ENCODE measurements at regions not wholly inside any gene's neighbourhood (a gene's known extent, or its start where the extent isn't known, plus 50 kb on each side); places are given as distances from the start of the nearest gene placed in this dataset.

DNA sequence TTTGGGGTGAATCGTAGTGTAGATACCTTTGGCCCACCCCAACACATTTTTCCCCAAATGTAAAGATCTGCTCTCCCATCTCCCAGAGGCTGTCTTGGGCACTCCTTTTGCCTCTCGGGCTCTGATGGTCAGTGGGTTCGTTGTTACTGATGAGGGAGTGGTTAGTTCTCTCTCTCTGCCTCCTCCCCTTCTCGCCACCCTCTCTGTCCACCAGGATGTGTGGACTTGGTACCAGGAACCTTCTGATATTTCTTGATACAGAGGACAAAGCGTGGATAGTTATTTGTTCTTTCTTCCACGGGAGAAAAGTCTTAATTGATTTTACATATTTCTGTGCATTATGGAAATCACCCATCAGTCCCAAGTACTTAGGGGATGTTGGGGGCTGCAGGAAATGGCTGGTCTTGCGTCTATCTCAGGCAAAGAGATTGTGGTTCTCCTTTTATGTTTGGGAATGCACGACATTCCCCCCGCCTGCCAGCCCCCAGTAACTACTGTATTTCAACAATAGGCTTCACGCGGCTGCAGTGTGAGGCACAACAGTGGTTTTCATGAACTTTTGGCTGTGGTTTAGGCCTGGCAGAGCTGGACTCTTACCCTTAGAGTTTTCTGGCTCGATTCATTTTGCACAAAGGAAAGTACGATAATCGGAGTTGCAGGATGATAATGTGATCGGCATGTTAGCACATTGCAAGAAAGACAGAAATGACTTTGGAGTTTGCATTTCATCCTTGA is 79.0 kb upstream of the ZNF536 start:
- no peak for DNase-seq (ENCODE audit: low read depth)

DNA sequence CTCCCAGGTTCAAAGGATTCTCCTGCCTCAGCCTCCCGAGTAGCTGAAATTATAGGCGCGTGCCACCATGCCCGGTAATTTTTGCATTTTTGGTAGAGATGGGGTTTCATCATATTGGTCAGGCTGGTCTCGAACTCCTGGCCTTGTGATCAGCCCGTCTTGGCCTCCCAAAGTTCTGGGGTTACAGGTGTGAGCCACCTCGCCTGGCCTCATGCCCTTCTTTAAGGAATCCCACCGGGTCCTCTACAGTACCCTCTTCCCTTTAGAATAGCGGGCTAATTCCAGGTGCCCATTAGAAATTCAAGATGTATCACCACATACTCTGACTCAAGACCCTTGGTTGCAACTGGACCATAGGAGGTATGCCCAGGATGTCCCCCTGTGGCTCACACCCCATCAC is 74.2 kb upstream of the ZNF536 start:
- DNase-seq (ENCODE audit: low read depth): no peak

DNA sequence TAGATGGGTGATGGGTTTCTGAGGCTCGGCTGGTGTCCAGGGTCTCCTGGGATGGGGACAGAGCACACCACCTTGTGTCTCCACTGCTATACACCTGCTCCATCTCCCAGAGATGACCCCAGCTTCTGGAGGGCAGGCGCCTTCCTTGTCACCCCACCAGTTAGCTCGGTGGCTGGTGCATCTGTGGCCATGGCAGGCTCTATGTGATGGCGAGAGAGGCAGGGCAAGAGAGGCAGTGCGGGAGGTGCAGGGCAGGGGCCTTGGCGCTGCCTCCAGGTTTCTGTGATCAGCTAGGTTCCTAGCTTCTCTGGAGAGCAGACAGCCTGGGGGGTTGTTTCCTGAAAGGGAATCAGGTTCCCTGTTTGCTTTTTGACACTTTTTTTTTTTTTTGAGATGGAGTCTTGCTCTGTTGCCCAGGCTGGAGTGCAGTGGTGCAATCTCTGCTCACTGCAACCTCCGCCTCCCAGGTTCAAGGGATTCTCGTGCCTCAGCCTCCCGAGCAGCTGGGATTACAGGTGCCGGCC is 69.0 kb upstream of the ZNF536 start:
- DNase-seq (ENCODE audit: low read depth): no peak

DNA sequence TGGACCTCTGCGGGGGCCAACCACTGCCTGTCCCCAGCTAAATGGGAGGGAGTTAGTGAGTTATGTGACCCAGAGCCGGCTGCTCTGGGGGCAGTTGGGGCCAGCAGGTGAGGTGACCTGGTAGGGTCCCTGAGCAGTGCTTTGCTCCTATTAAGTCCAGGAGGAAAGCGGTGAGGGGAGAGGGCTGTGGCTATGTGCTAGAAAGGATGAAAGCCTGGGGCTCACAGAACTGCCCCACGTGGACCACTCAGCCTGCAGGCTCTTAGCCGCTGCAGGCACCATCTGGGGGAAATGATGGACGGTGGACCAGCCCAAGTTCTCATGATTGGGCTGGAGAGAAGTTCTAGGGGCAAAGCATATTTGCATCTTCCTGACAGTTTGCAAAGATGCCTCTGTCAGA is 67.6 kb upstream of the ZNF536 start:
- no peak for DNase-seq (ENCODE audit: low read depth)

DNA sequence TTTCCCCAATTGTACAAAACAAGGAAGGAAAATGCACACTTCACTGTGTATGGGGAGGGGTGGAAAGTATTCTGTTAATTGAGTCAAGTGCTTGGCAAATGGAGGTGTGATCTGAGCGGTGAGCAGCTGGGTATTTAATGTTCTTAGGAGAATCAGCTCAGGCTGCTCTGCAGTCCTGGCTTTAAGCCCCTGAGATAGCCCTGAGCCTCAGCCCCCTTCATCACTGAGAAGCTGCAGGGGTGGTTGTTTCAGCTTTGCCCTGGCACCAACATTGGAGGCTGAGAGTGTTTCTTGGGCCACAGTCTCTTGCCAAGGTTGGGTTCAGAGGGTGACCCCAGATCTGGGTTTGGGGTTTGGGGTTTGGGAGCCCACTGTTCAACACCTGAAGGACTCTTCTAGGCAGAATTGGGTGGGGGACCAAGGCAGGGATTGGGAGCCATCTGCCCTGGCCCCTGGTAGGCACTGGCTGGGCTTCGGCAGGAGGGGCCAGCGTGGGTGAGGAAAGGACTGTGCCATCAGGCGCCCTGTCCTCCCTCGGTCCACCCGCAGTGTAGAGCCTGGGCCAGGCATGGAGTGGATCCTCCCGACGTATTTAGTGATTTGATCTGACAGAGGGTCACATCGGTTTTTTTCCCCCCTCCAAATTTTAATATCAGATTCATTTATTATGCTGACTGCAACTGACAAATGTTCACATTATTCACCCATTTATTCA is 66.7 kb upstream of the ZNF536 start:
- no peak for DNase-seq (ENCODE audit: low read depth)

DNA sequence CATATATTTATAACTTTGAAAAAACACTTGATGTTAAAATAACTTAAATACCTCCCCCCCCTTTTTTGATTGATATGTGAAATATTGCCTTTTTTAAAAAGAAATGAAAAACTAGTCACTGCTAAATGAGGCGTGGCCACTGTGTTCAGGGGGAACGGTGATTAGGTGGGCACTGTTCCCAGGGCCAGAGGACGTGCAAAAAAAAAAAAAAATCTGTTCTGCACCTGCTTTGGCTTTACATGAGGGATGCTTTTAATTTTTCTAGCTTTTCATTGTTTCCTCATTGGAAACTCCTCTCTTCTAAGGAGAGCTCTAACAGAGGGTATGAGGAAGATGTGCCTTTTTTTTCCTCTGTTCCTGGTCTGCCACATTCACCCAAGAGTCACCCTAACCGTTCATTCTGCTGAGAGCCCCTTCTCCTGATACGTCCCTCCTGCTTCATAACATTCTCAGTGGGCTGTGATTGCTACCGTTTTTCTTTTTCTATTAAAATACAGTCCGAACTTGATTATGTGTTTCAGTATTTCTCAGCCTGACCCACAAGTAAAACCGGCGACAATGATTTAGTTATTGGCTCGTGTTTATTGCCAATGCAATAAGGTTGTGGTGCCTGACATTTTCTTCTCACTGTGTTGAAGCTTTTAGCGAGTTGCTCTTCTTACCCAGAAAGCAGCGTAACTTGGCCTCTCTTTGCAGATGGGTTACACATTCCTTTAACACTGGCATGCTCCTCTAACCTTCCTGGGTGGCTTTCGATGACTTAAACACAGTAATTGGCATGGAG is 64.8 kb upstream of the ZNF536 start:
- no peak for DNase-seq (ENCODE audit: low read depth)

DNA sequence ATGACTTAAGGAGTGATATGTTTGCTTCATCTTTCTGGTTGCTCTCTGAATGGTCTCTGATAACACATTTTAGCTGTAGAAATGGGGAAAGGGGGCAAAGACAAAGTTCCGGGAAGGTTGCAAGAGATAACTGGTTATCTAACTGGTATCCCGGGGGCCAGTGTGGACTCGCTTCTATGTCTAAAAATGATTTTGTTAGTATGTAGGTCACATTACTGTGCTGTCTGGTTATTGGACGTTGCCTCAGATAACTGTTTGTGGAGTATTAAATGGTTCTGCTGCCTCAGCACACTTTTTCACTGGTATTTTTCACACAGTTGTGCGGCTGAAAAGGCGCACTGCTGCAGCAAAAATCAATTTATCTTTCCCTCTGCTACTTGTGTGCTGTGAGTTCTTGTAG is 63.0 kb upstream of the ZNF536 start:
- DNase-seq (ENCODE audit: low read depth): no peak

DNA sequence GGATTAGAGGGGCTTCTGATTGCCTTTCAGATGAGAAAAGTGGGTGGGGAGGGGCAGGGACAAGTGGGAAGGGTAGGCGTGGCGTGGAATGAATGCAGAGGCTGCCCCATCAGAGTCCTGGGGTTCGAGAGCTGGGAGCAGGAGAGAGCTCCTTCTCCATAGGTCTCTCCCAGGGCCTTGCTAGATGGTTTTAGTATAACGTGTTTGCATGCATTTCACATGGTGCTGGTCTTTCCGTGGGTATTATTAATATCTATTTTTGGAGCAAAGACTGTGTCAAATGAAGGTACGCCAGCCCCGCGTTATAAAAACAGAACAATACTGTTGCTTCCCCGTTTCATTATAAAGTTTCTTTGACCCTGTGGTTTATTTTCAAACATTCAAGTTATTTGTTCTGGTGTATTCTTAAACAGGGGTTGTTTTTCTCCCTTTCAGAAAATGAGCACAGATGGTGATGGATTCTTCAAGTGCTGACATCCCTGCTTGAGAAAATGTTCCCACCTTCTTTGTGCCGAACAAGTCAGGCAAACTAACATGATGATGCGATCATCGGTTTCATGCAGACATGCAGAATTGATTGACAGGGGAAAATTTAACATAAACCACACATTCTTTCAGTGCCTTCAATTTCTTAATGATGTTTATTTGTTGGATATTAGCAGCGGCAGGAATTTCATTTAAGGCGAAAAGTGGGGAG is 62.1 kb upstream of the ZNF536 start:
- DNase-seq (ENCODE audit: low read depth): no peak

DNA sequence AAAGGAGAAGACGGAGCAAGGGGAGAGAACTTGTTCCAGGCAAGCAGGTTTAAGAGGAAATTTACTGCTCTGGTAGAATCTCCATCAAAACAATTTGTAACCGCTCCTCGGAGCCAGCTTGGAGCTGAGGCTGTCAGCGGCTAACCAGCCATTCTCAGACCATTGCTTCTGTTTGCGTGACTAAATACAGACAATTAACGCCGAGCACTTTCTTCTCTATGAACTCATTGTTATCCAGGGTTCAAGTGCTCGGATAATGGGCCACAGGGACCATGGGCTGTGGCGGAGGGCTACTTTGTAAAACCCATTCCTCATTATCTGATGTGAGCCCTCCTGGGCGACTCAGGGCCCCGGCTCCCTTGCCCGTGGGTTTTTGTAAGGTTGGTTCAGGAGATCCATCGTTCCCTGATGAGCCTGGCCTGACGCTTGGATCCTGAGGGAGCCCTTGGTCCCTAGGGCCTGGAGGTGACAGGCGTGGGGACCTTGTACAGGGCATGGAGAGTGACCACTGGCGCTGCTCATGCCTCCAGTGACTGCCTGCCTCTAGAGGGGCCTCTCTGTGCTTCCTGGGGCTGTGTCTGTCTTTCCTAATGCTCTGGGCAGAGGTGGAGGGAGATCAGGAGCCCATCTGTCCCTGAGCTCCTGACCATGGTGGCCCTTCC is 61.5 kb upstream of the ZNF536 start:
- no peak for DNase-seq (ENCODE audit: low read depth)

DNA sequence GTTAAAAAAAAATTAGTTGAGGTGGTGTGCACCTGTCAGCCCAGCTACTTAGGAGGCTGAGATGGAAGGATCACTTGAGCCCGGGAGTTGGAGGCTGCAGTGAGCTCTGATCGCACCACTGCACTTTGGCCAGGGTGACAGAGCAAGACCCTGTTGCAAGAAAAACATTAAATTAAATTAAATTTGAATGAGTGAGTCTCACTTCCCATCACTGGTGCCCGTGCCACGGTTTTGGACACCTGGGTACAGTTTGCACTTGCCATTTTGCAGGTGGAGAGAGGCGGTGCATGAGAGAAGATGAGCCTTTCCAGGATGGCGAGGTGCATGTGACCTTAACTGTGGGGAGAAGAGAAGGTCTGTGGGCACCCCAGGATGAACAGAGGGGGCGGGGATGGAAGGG is 60.3 kb upstream of the ZNF536 start:
- DNase-seq (ENCODE audit: low read depth): no peak

DNA sequence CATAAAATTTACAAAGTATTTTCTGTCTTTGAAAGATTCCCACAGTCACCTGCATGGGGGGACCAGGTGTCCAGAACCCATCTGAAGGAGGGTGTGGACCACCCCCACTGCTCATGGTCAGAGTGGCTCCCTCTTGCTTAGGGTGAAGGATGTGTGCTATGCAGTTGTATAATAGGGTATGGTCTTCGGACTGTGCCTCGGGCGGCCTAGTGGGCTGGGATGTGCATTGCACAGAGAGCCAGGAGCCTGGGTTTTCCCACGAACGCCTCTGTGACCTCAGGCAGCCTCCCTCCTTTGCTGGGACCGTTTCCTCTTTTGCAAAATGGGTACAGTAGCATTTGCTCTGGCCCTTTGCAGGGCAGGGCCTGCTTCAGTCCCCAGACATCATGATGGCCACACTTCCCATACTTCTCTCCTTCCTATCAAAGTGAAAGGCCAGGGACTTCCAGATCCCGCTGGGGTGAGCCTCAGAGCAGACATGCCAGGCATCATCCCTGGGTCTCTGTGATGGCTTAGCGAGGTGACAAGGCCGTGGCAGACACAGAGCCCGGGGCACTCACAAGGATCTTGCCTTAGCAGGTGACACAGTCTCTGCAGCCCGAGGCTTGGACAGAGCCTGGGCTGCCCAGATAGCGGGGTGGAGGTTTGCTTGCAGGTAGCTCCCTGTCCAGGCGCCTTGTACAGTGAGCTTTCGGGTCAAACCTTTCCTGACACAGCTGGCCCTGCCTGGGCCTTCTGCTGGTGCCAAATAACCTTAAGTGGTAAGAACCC is 59.4 kb upstream of the ZNF536 start:
- DNase-seq (ENCODE audit: low read depth): no peak

DNA sequence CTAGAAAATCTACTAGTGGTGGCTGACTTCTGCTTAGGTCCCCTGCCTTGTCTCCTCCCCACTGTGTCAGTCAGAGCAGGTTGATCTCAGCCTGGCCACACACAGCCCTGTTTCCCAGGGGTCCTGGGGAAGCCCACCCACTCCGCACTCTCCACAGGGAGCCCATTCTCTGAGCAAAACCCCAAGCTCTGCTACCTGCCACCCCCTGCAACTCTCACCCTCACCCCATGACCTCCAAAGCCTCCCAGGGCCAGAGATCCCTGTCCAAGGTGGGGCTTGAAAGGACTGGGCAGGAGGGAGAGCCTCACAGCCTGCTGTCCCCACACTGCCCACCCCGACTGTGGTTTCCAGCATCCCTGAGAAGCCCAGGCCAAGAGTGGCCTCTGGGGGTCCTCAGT is 58.8 kb upstream of the ZNF536 start:
- no peak for DNase-seq (ENCODE audit: low read depth)

DNA sequence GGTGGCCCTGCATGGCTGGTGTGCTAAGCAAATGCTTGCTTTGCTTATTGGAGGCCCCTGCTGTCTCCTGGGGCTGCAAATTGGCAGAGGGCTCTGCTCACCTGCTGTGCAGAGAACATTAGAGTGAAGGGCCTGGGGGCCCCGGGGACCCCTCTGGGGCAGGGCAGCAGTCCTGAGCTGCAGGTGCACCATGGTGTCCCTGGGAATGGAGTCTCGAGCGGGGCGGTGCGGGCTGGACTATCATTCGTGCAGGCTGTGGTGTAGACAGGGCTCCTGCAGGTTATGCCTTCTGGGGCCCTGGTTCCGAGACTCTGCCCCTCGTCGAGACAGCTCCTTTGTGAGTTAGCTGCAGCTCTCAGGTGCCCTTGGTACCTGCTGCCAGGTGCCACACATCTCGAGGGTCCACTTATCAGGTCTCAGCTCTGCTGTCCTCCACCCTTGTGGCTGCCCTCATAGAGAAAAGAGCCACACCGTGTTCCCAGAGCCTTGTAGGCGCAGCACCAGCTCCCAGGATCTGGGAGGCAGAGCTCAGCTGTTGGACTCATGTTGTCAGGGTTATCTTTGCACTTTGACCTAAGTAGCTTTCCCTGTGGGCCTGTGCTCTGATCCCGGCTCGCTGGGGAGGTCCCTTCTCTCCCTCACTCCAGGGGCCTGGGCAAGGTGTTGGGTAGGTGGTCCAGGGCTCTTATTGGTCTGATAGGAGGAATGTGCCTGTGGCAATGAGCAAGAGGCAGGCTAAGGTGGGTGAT is 58.0 kb upstream of the ZNF536 start:
- no peak for DNase-seq (ENCODE audit: low read depth)

DNA sequence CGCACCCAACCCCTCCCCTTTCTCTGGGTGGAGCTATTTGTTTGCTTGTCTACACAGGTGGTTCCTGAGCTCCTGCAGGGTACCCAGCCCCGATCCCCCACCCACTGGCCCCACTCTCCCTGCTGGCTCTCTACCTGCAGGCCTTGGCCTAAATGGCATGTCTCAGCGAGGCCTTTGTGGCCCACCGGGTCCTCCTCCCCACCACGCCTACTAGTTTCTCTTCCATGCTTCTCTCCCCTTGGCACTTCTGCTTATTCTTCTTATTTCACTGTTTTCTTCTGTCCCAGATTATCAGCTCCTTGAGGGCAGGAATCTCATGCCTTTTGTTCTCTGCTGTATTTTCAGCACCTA is 57.4 kb upstream of the ZNF536 start:
- DNase-seq (ENCODE audit: low read depth): no peak

DNA sequence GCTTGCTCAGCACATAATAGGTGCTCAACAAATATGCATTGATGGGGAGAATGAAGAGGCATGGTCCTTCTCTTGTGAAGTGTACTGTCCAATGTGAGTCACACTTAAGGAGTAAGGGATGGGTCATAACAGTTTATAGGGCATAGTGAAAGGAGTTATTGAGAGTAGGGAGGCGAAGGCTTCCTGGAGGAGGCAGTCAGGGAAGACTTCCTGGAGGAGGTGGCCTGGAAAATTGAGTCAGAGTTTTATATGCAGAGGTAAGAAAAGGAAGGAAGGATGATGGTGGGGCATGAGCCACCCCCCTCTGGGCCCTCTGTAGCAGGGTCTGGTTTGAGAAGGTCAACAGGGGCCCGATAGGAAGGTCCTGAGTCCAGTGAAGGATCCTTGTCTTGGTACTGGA is 57.0 kb upstream of the ZNF536 start:
- DNase-seq (ENCODE audit: low read depth): no peak

DNA sequence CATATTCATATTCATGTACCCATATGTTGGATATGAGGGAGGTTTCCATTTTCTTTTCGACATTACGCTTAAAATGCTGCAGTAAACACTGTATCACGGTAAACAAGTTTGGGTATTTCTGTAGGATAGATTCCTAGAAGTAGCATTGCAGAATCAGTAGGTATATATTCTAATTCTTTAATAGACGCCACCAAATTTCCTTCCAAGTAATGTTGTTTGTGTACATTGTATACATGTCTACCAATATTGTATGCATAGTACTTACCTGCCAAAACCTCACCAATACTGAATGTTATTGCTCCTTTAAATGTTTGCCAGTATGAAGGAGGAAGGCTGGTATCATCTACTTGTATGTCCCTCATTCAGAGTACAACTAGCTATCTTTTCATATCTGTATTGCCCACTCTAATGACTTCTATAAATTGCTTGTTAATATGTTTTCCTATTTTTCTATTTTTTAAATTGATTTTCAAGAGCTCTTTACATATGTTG is 56.1 kb upstream of the ZNF536 start:
- no peak for DNase-seq (ENCODE audit: low read depth)

DNA sequence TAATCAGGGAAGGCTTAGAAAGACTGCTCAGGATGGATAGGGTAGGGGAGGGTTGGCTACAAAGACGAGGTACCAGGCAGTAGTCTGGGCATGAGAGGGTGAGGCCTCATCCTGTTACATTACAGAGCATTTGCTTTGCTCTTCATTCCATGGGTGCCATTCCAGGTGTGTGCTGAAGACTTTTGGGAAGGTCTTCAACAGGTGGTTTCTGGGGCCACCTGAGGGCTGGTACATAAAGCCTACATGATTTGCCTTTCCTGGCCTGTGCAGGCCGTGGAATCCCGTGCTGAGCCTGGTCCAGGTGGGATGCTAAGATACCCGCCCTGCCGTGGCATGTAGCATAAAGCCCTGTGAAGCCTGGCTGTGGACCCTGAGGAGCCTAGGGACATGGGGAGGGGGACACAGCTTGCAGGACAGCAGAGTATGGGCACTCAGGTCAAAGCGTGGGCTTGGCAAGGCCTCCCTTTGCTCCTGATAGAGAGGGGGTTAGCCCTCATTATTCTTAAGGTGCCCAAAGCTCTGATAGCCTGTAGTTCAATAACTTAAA is 55.6 kb upstream of the ZNF536 start:
- no peak for DNase-seq (ENCODE audit: low read depth)

DNA sequence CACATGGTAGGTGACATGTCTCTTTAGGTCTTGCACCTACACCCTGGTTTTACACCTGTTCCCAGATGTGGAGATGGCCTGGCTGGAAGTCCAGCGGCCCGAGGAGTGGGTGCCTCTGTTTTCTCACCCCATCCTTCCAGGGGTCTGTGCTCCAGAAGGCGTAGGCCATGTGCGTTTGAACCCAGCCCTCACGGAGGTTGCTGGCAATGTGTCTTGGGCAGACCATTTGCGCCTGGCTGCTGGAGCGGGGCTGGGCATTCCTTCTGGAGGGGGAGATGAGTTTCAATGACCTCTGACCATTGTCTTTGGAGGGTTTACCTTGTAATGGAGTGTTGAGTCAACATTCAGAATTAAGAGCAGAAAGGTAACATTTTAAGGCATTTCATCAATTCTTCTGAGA is 54.8 kb upstream of the ZNF536 start:
- DNase-seq (ENCODE audit: low read depth): no peak

DNA sequence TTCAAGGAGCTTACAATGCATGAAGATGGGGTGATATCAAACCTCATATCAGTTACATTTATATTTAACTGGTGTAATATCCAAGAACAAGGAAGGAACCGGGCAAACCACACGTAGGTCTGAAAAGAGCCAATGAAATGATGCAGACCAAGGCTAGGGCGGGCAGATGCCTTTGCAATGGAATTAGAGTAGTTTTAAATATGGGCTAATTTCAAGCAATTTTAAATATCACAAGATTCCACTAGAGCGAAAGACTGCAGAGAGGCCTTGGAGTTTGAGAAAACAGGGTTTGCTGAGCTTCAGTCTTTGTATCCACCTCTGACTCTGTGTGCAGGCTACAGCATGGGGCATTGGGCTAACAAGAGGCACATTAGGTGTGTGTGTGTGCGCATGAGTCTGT is 53.9 kb upstream of the ZNF536 start:
- no peak for DNase-seq (ENCODE audit: low read depth)

Measured in myocyte (in vitro differentiated cells).